ENCODE measurements at regions not wholly inside any gene's neighbourhood (a gene's known extent, or its start where the extent isn't known, plus 50 kb on each side); places are given as distances from the start of the nearest gene placed in this dataset.

- DNase-seq (ENCODE audit: low spot score, unreplicated experiment): no peak
- no peak overlapping the region for H3K27ac Mint-ChIP-seq
- H3K9me3 Mint-ChIP-seq (ENCODE audit: low read depth): peaks cover 7% of the 10 kb centered on the region
- H3K27me3 Mint-ChIP-seq: peaks cover 7% of the 10 kb centered on the region
- peaks cover 6% of the 10 kb centered on the region for H3K4me1 Mint-ChIP-seq (ENCODE audit: low read depth)
- TF ChIP-seq CTCF (IDR thresholded peaks at IDR 0.05; ENCODE audit: unreplicated experiment): no peak
- no peaks in the 10 kb centered on the region for H3K36me3 Mint-ChIP-seq (ENCODE audit: insufficient read depth)
- H3K4me3 Mint-ChIP-seq (ENCODE audit: low read depth): no peak overlapping the region
Observed at GRCh38 chr2:220696280-220696669, 875.8 kb downstream of the EPHA4 start.

- no peak for TF ChIP-seq CTCF (IDR thresholded peaks at IDR 0.05; ENCODE audit: unreplicated experiment)
- Mint-ChIP-seq H3K36me3 (ENCODE audit: insufficient read depth) (no peaks in the 10 kb centered on the region), H3K4me1 (ENCODE audit: low read depth) (peaks cover 6% of the 10 kb centered on the region), H3K4me3 (ENCODE audit: low read depth) (no peak overlapping the region), H3K27ac (no peak overlapping the region), H3K27me3 (peaks cover 7% of the 10 kb centered on the region), H3K9me3 (ENCODE audit: low read depth) (peaks cover 14% of the 10 kb centered on the region)
- no peak for DNase-seq (ENCODE audit: low spot score, unreplicated experiment)
Observed at GRCh38 chr2:220697011-220697410, 875.1 kb downstream of the EPHA4 start.

GRCh38 chr2:220701115-220701514 is 871.0 kb downstream of the EPHA4 start:
- Mint-ChIP-seq H3K36me3 (ENCODE audit: insufficient read depth) (no peaks in the 10 kb centered on the region), H3K9me3 (ENCODE audit: low read depth) (peaks cover 16% of the 10 kb centered on the region), H3K27me3 (no peaks in the 10 kb centered on the region), H3K4me3 (ENCODE audit: low read depth) (no peak overlapping the region), H3K27ac (no peak overlapping the region), H3K4me1 (ENCODE audit: low read depth) (peaks cover 4% of the 10 kb centered on the region)
- no peak for DNase-seq (ENCODE audit: low spot score, unreplicated experiment)
- no peak for TF ChIP-seq CTCF (IDR thresholded peaks at IDR 0.05; ENCODE audit: unreplicated experiment)

- no peaks in the 10 kb centered on the region for H3K4me1 Mint-ChIP-seq (ENCODE audit: low read depth)
- DNase-seq (ENCODE audit: low spot score, unreplicated experiment): no peak
- no peaks in the 10 kb centered on the region for H3K36me3 Mint-ChIP-seq (ENCODE audit: insufficient read depth)
- no peak overlapping the region for H3K27ac Mint-ChIP-seq
- H3K4me3 Mint-ChIP-seq (ENCODE audit: low read depth): no peak overlapping the region
- no peaks in the 10 kb centered on the region for H3K27me3 Mint-ChIP-seq
- TF ChIP-seq CTCF (IDR thresholded peaks at IDR 0.05; ENCODE audit: unreplicated experiment): no peak
- peaks cover 16% of the 10 kb centered on the region for H3K9me3 Mint-ChIP-seq (ENCODE audit: low read depth)
Observed at GRCh38 chr2:220703279-220703678, 868.8 kb downstream of the EPHA4 start.

- no peak for TF ChIP-seq CTCF (IDR thresholded peaks at IDR 0.05; ENCODE audit: unreplicated experiment)
- Mint-ChIP-seq H3K27ac (no peak overlapping the region), H3K27me3 (no peaks in the 10 kb centered on the region), H3K9me3 (ENCODE audit: low read depth) (peaks cover 16% of the 10 kb centered on the region), H3K36me3 (ENCODE audit: insufficient read depth) (no peaks in the 10 kb centered on the region), H3K4me1 (ENCODE audit: low read depth) (no peaks in the 10 kb centered on the region), H3K4me3 (ENCODE audit: low read depth) (no peak overlapping the region)
- DNase-seq (ENCODE audit: low spot score, unreplicated experiment): no peak
Observed at GRCh38 chr2:220704081-220704480, 868.0 kb downstream of the EPHA4 start.
